ENCODE measurements at regions not wholly inside any gene's neighbourhood (a gene's known extent, or its start where the extent isn't known, plus 50 kb on each side); places are given as distances from the start of the nearest gene placed in this dataset.

DNA sequence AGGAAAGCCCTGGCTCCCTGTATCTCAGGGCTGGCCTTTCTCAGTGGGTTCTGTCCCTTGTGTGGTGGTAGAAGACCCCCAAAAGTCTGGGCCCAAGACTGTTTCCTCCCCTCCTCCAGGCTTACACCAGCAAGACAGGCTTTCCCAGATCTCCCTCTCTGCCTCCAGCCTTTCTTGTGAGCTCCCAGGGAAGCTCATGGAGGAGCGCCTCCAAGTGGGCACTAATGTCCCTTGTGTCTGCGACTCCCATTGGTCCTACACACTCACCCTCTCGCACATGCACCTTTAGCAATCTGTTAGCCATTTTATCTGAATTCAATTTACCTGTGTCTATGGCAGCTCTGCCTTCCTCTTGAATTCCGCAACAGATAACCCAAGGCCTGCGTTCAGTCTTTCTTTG, 251.1 kb upstream of the CAND1 start:
- peak overlapping the region; percentile 55; the same call in 1 of the 2 replicates for H3K4me2 ChIP-seq
- H3K79me2 ChIP-seq (replicated peaks; ENCODE audit: insufficient read depth): peaks cover 9% of the 10 kb centered on the region; the same call in 1 of the 2 replicates
- no peaks in the 10 kb centered on the region for H3K36me3 Mint-ChIP-seq (ENCODE audit: low read depth)
- no peaks in the 10 kb centered on the region for H3K9me3 Mint-ChIP-seq
- no peaks in the 10 kb centered on the region for H3K36me3 ChIP-seq (ENCODE audit: insufficient read depth)
- H3F3A ChIP-seq (replicated peaks; ENCODE audit: low read depth): no peaks in the 10 kb centered on the region
- H4K20me1 ChIP-seq (replicated peaks; ENCODE audit: insufficient read depth): no peaks in the 10 kb centered on the region; the same call in 1 of the 2 replicates
- no peak overlapping the region for H2AFZ ChIP-seq
- H3K4me3 ChIP-seq: no peak overlapping the region
- H3K27ac Mint-ChIP-seq: peak overlapping the region; percentile 24
- H3K27me3 ChIP-seq (ENCODE audit: insufficient read depth): no peaks in the 10 kb centered on the region
- H3K27ac ChIP-seq (ENCODE audit: low read depth): no peak overlapping the region
- peaks cover 34% of the 10 kb centered on the region for H3K4me1 ChIP-seq (ENCODE audit: insufficient read depth)
- ATAC-seq (peak; percentile 94), DNase-seq (ENCODE audit: low spot score) (peak; percentile 78)
- H3K4me1 Mint-ChIP-seq: peaks cover 41% of the 10 kb centered on the region
- H3K9me2 ChIP-seq (ENCODE audit: insufficient read depth): no peaks in the 10 kb centered on the region
- peaks cover 5% of the 10 kb centered on the region for H3K27me3 Mint-ChIP-seq (ENCODE audit: insufficient read depth, low read depth, poor library complexity)
- H3K4me3 Mint-ChIP-seq: no peak overlapping the region
- TF ChIP-seq, protein P1, sequence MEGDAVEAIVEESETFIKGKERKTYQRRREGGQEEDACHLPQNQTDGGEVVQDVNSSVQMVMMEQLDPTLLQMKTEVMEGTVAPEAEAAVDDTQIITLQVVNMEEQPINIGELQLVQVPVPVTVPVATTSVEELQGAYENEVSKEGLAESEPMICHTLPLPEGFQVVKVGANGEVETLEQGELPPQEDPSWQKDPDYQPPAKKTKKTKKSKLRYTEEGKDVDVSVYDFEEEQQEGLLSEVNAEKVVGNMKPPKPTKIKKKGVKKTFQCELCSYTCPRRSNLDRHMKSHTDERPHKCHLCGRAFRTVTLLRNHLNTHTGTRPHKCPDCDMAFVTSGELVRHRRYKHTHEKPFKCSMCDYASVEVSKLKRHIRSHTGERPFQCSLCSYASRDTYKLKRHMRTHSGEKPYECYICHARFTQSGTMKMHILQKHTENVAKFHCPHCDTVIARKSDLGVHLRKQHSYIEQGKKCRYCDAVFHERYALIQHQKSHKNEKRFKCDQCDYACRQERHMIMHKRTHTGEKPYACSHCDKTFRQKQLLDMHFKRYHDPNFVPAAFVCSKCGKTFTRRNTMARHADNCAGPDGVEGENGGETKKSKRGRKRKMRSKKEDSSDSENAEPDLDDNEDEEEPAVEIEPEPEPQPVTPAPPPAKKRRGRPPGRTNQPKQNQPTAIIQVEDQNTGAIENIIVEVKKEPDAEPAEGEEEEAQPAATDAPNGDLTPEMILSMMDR (conservative IDR thresholded peaks at IDR 0.05; ENCODE audit: low read depth in 2 of 2): peak; percentile 63 to 86
- TF ChIP-seq EZH2 (IDR thresholded peaks at IDR 0.05; ENCODE audit: low read depth, unreplicated experiment): no peak

DNA sequence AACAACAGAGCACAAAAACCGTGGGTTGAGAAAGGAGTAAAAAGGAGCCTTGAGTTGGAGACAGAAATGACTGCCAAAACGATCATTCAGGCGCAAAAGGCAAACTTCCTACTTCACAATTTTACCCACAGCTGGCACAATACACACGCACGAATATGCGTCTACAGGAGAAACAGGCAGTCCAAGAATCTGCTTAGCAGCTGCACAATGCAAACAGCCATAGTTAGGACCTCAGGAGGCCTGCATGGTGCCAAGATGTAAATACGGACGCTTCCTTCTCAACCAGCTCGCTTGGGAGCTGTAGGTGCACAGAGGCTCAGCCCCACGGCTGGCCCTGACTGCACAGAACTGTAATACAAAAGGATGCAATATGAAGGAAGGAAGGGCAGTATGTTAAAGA, 250.1 kb upstream of the CAND1 start:
- no peaks in the 10 kb centered on the region for H3K9me2 ChIP-seq (ENCODE audit: insufficient read depth)
- TF ChIP-seq STAT1 (IDR thresholded peaks at IDR 0.05; ENCODE audit: unreplicated experiment): no peak
- no peak for TF ChIP-seq ZNF331 (CRISPR knock-in tag; IDR thresholded peaks at IDR 0.05; ENCODE audit: low read depth)
- TF ChIP-seq ZNF114 (CRISPR knock-in tag; IDR thresholded peaks at IDR 0.05): no peak
- TF ChIP-seq, protein P2, sequence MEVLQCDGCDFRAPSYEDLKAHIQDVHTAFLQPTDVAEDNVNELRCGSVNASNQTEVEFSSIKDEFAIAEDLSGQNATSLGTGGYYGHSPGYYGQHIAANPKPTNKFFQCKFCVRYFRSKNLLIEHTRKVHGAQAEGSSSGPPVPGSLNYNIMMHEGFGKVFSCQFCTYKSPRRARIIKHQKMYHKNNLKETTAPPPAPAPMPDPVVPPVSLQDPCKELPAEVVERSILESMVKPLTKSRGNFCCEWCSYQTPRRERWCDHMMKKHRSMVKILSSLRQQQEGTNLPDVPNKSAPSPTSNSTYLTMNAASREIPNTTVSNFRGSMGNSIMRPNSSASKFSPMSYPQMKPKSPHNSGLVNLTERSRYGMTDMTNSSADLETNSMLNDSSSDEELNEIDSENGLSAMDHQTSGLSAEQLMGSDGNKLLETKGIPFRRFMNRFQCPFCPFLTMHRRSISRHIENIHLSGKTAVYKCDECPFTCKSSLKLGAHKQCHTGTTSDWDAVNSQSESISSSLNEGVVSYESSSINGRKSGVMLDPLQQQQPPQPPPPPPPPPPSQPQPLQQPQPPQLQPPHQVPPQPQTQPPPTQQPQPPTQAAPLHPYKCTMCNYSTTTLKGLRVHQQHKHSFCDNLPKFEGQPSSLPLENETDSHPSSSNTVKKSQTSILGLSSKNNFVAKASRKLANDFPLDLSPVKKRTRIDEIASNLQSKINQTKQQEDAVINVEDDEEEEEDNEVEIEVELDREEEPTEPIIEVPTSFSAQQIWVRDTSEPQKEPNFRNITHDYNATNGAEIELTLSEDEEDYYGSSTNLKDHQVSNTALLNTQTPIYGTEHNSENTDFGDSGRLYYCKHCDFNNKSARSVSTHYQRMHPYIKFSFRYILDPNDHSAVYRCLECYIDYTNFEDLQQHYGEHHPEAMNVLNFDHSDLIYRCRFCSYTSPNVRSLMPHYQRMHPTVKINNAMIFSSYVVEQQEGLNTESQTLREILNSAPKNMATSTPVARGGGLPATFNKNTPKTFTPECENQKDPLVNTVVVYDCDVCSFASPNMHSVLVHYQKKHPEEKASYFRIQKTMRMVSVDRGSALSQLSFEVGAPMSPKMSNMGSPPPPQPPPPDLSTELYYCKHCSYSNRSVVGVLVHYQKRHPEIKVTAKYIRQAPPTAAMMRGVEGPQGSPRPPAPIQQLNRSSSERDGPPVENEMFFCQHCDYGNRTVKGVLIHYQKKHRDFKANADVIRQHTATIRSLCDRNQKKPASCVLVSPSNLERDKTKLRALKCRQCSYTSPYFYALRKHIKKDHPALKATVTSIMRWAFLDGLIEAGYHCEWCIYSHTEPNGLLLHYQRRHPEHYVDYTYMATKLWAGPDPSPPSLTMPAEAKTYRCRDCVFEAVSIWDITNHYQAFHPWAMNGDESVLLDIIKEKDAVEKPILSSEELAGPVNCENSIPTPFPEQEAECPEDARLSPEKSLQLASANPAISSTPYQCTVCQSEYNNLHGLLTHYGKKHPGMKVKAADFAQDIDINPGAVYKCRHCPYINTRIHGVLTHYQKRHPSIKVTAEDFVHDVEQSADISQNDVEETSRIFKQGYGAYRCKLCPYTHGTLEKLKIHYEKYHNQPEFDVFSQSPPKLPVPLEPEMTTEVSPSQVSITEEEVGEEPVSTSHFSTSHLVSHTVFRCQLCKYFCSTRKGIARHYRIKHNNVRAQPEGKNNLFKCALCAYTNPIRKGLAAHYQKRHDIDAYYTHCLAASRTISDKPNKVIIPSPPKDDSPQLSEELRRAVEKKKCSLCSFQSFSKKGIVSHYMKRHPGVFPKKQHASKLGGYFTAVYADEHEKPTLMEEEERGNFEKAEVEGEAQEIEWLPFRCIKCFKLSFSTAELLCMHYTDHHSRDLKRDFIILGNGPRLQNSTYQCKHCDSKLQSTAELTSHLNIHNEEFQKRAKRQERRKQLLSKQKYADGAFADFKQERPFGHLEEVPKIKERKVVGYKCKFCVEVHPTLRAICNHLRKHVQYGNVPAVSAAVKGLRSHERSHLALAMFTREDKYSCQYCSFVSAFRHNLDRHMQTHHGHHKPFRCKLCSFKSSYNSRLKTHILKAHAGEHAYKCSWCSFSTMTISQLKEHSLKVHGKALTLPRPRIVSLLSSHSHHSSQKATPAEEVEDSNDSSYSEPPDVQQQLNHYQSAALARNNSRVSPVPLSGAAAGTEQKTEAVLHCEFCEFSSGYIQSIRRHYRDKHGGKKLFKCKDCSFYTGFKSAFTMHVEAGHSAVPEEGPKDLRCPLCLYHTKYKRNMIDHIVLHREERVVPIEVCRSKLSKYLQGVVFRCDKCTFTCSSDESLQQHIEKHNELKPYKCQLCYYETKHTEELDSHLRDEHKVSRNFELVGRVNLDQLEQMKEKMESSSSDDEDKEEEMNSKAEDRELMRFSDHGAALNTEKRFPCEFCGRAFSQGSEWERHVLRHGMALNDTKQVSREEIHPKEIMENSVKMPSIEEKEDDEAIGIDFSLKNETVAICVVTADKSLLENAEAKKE (CRISPR knock-in tag; IDR thresholded peaks at IDR 0.05): 0 out of 2 replicates have a peak, but pooled peaks have one; percentile 6
- no peak for TF ChIP-seq NANOG (IDR thresholded peaks at IDR 0.05; ENCODE audit: borderline replicate concordance)
- no peaks in the 10 kb centered on the region for H3K36me3 ChIP-seq (ENCODE audit: insufficient read depth)
- no peak overlapping the region; the same call in 1 of the 2 replicates for H2AFZ ChIP-seq
- no peaks in the 10 kb centered on the region for H3K36me3 Mint-ChIP-seq (ENCODE audit: low read depth)
- peaks cover 5% of the 10 kb centered on the region for H3K27me3 Mint-ChIP-seq (ENCODE audit: insufficient read depth, low read depth, poor library complexity)
- H3K79me2 ChIP-seq (replicated peaks; ENCODE audit: insufficient read depth): no peaks in the 10 kb centered on the region
- H3K27ac ChIP-seq (ENCODE audit: low read depth): no peak overlapping the region
- peaks cover 33% of the 10 kb centered on the region for H3K4me1 Mint-ChIP-seq
- H4K20me1 ChIP-seq (replicated peaks; ENCODE audit: insufficient read depth): no peaks in the 10 kb centered on the region; the same call in 1 of the 2 replicates
- peak overlapping the region; percentile 66 for H3K27ac Mint-ChIP-seq
- peak; percentile 61 for ATAC-seq
- H3F3A ChIP-seq (replicated peaks; ENCODE audit: low read depth): no peaks in the 10 kb centered on the region
- H3K4me2 ChIP-seq: peak overlapping the region; percentile 55
- H3K9me3 Mint-ChIP-seq: no peaks in the 10 kb centered on the region; the same call in 2 of the 3 replicates
- no peaks in the 10 kb centered on the region for H3K27me3 ChIP-seq (ENCODE audit: insufficient read depth)
- H3K4me3 Mint-ChIP-seq: no peak overlapping the region
- H3K4me1 ChIP-seq (ENCODE audit: insufficient read depth): peaks cover 30% of the 10 kb centered on the region
- no peak overlapping the region for H3K4me3 ChIP-seq
- DNase-seq (ENCODE audit: low spot score): no peak
